ENCODE measurements at regions not wholly inside any gene's neighbourhood (a gene's known extent, or its start where the extent isn't known, plus 50 kb on each side); places are given as distances from the start of the nearest gene placed in this dataset.

DNA sequence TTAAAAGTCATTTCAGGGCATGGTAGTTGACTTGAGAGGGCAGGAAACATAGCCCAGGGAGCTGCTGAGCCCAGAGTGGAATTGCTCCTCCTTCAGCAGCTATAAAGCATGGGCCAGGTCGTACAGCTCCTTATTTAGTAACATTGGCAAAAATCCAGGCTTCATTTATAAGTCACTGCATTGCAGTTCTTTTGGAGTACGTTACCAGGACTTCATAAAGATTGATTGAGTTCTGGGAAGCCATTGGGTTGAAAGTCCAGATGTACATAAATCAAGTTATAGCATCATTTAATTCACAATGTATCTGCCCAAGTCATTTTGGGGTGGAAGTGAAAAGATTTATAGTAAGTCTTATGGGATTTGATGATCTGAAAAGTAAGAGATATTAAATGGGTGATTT lies 53.0 kb upstream of the ANKEF1 start:
- no peak overlapping the region for H3K4me3 ChIP-seq (replicated peaks in 1 of 2; ENCODE audit: low read depth in 2 of 2, low read length in 2 of 2)
- TF ChIP-seq, protein P1, sequence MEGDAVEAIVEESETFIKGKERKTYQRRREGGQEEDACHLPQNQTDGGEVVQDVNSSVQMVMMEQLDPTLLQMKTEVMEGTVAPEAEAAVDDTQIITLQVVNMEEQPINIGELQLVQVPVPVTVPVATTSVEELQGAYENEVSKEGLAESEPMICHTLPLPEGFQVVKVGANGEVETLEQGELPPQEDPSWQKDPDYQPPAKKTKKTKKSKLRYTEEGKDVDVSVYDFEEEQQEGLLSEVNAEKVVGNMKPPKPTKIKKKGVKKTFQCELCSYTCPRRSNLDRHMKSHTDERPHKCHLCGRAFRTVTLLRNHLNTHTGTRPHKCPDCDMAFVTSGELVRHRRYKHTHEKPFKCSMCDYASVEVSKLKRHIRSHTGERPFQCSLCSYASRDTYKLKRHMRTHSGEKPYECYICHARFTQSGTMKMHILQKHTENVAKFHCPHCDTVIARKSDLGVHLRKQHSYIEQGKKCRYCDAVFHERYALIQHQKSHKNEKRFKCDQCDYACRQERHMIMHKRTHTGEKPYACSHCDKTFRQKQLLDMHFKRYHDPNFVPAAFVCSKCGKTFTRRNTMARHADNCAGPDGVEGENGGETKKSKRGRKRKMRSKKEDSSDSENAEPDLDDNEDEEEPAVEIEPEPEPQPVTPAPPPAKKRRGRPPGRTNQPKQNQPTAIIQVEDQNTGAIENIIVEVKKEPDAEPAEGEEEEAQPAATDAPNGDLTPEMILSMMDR (IDR thresholded peaks at IDR 0.05; ENCODE audit: low read depth, low read length), result no peak
- peak in 1 of 2 donors; percentile 22 for DNase-seq (ENCODE audit: low read depth in 2 of 2)

GRCh38 chr20:9978397-9979004 lies 56.3 kb upstream of the ANKEF1 start:
- TF ChIP-seq, protein P1 (IDR thresholded peaks at IDR 0.05; ENCODE audit: low read depth, low read length), result peak; percentile 62
- peak; percentile 93 for DNase-seq (ENCODE audit: low read depth in 2 of 2)
- no peak overlapping the region for H3K4me3 ChIP-seq (replicated peaks in 1 of 2; ENCODE audit: low read depth in 2 of 2, low read length in 2 of 2)

- no peak for DNase-seq (ENCODE audit: low read depth in 2 of 2)
- TF ChIP-seq, protein P1 (IDR thresholded peaks at IDR 0.05; ENCODE audit: low read depth, low read length), result no peak
Measured at GRCh38 chr20:9977629-9978028, 57.2 kb upstream of the ANKEF1 start.

DNA sequence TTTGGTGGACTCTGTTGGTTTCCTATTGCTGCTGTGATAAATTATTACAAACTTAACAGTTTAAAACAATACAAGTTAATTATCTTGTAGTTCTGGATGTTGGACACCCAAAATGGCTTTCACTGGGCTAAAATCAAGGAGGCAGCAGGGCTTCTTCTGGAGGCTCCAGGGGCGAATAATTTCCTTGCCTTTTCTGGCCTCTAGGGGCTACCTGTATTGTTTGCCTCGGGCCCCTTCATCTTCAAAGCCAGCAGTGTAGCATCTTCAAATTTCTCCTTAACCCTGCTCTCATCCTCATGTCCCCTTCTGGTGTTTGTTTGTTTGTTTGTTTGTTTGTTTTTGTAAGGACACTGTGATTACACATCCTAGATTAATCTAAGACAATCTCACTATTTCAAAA lies 60.5 kb upstream of the ANKEF1 start:
- TF ChIP-seq, protein P1 (IDR thresholded peaks at IDR 0.05; ENCODE audit: low read depth, low read length), result no peak
- H3K4me3 ChIP-seq (replicated peaks in 1 of 2; ENCODE audit: low read depth in 2 of 2, low read length in 2 of 2), result no peak overlapping the region
- no peak for DNase-seq (ENCODE audit: low read depth in 2 of 2)

More at GRCh38 chr20:9977629-9978028, 57.2 kb upstream of the ANKEF1 start:
- no peak overlapping the region for H3K4me3 ChIP-seq (replicated peaks in 1 of 2; ENCODE audit: low read depth in 2 of 2, low read length in 2 of 2)

- no peak overlapping the region for H3K4me3 ChIP-seq (replicated peaks in 1 of 2; ENCODE audit: low read depth in 2 of 2, low read length in 2 of 2)
- DNase-seq (ENCODE audit: low read depth in 2 of 2), result no peak
- TF ChIP-seq, protein P1 (IDR thresholded peaks at IDR 0.05; ENCODE audit: low read depth, low read length), result no peak
Measured at GRCh38 chr20:9971746-9972145, 63.0 kb upstream of the ANKEF1 start.

DNA sequence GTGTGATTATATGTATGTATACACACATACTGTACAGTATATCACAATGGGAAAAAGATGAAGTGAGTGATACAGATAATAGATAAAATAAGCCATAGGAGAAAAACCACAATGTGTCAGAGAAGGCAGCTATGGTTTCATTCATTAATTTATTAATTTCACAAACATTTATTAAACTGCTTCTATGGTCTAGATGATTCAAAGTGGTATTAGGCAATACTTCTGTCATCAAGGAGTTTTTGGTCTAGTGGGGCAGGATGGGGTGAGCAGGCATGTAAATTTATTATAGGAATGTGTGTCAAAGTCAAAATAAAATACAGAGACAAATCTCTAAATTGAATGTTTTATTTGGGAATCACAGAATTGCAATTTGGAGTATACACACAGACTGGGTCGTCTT lies 65.2 kb upstream of the ANKEF1 start:
- TF ChIP-seq, protein P1 (IDR thresholded peaks at IDR 0.05; ENCODE audit: low read depth, low read length), result no peak
- no peak overlapping the region for H3K4me3 ChIP-seq (replicated peaks in 1 of 2; ENCODE audit: low read depth in 2 of 2, low read length in 2 of 2)
- no peak for DNase-seq (ENCODE audit: low read depth in 2 of 2)

- DNase-seq (ENCODE audit: low read depth in 2 of 2), result no peak
- TF ChIP-seq, protein P1 (IDR thresholded peaks at IDR 0.05; ENCODE audit: low read depth, low read length), result no peak
Measured at GRCh38 chr20:9968015-9968414, 66.8 kb upstream of the ANKEF1 start.

More at GRCh38 chr20:9968015-9968414, 66.8 kb upstream of the ANKEF1 start:
- H3K4me3 ChIP-seq (replicated peaks in 1 of 2; ENCODE audit: low read depth in 2 of 2, low read length in 2 of 2), result no peak overlapping the region

Data from cardiac fibroblast (primary cell).